ENCODE measurements at regions not wholly inside any gene's neighbourhood (a gene's known extent, or its start where the extent isn't known, plus 50 kb on each side); places are given as distances from the start of the nearest gene placed in this dataset.

GRCh38 chr3:162863579-162863978 is 1367.0 kb downstream of the OTOL1 start:
- TF ChIP-seq CTCF (CRISPR knock-in tag; IDR thresholded peaks at IDR 0.05) (no peak), ZBTB21 (CRISPR knock-in tag; IDR thresholded peaks at IDR 0.05) (no peak), ETV6 (CRISPR knock-in tag; conservative IDR thresholded peaks at IDR 0.05) (no peak), ZNF232 (CRISPR knock-in tag; IDR thresholded peaks at IDR 0.05; ENCODE audit: borderline replicate concordance) (no peak)
- TF ChIP-seq, protein P1, sequence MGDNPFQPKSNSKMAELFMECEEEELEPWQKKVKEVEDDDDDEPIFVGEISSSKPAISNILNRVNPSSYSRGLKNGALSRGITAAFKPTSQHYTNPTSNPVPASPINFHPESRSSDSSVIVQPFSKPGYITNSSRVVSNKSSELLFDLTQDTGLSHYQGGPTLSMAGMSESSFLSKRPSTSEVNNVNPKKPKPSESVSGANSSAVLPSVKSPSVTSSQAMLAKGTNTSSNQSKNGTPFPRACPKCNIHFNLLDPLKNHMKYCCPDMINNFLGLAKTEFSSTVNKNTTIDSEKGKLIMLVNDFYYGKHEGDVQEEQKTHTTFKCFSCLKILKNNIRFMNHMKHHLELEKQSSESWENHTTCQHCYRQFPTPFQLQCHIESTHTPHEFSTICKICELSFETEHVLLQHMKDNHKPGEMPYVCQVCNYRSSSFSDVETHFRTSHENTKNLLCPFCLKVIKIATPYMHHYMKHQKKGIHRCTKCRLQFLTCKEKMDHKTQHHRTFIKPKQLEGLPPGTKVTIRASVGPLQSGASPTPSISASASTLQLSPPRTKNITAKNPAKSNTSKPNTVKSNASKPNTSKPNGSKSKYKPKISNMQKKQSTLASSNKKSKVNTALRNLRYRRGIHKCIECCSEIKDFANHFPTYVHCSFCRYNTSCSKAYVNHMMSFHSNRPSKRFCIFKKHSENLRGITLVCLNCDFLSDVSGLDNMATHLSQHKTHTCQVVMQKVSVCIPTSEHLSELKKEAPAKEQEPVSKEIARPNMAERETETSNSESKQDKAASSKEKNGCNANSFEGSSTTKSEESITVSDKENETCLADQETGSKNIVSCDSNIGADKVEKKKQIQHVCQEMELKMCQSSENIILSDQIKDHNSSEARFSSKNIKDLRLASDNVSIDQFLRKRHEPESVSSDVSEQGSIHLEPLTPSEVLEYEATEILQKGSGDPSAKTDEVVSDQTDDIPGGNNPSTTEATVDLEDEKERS (CRISPR knock-in tag; IDR thresholded peaks at IDR 0.05), result no peak

All from HepG2 (cell line).